DOHH2 (cell line): ENCODE measurements at regions not wholly inside any gene's neighbourhood (a gene's known extent, or its start where the extent isn't known, plus 50 kb on each side); places are given as distances from the start of the nearest gene placed in this dataset.

Experiments used
- H3F3A ChIP-seq: fragments of 200-600 bp; sonication (generic), shearing (Covaris generic); 2 replicates; pipeline ENCODE4 v1.6.0; 2016; ENCODE audit warnings: antibody characterized with exemption, mild to moderate bottlenecking; ENCODE audit not compliant: control insufficient read depth, insufficient read depth
- H3K27ac ChIP-seq: fragments of 200-600 bp; sonication (generic); 2 replicates; pipeline ENCODE4 v1.5.1; 2014; ENCODE audit warnings: low read depth, mild to moderate bottlenecking, low read length, moderate library complexity
- H3K27me3 ChIP-seq: fragments of 200-600 bp; sonication (generic); 2 replicates; pipeline ENCODE4 v1.6.1; 2014; ENCODE audit warnings: mild to moderate bottlenecking, low read length, mixed read lengths; ENCODE audit not compliant: control insufficient read depth
- H3K36me3 ChIP-seq: fragments of 200-600 bp; sonication (generic); 2 replicates; pipeline ENCODE4 v1.6.1; 2014; ENCODE audit warnings: mild to moderate bottlenecking, low read length, moderate library complexity, mixed read lengths; ENCODE audit not compliant: control insufficient read depth
- H3K4me1 ChIP-seq: fragments of 200-600 bp; sonication (generic); 2 replicates; pipeline ENCODE4 v1.6.1; 2014; ENCODE audit warnings: mild to moderate bottlenecking, low read length, mixed read lengths; ENCODE audit not compliant: control insufficient read depth
- H3K4me2 ChIP-seq: fragments of 200-600 bp; sonication (generic); 2 replicates; pipeline ENCODE4 v1.6.0; 2014; ENCODE audit warnings: mild to moderate bottlenecking, low read length, moderate library complexity
- H3K4me3 ChIP-seq: fragments of 200-600 bp; sonication (generic); 2 replicates; pipeline ENCODE4 v1.5.1; 2014; ENCODE audit warnings: mild to moderate bottlenecking, low read length, mixed read lengths
- H3K79me2 ChIP-seq: fragments of 200-600 bp; sonication (generic); 2 replicates; pipeline ENCODE4 v1.6.1; 2014; ENCODE audit warnings: mild to moderate bottlenecking, low read length, mixed read lengths; ENCODE audit not compliant: control insufficient read depth
- H3K9me2 ChIP-seq: fragments of 200-600 bp; sonication (generic); replicated peaks from 2 replicates; pipeline ENCODE4 v1.6.1; 2014; ENCODE audit warnings: mild to moderate bottlenecking, low read length, mixed read lengths; ENCODE audit not compliant: control insufficient read depth
- H3K9me3 ChIP-seq: fragments of 200-600 bp; sonication (generic); 2 replicates; pipeline ENCODE4 v1.6.1; 2014; ENCODE audit warnings: antibody characterized with exemption, low read length, mixed read lengths; ENCODE audit not compliant: control insufficient read depth, insufficient read depth
- H4K20me1 ChIP-seq: fragments of 200-600 bp; sonication (generic); 2 replicates; pipeline ENCODE4 v1.6.0; 2014; ENCODE audit warnings: low read depth, mild to moderate bottlenecking, antibody characterized with exemption, low read length, moderate library complexity; ENCODE audit not compliant: control insufficient read depth, insufficient read depth
- CTCF ChIP-seq: fragments of 200-600 bp; sonication (generic); IDR thresholded peaks from one replicate; pipeline ENCODE4 v1.5.1; 2014; ENCODE audit warnings: antibody characterized with exemption, mild to moderate bottlenecking, low read depth, low read length; ENCODE audit not compliant: poor library complexity, severe bottlenecking
- EZH2phosphoT487 ChIP-seq: fragments of 200-600 bp; sonication (generic); IDR thresholded peaks from 2 replicates; pipeline ENCODE4 v1.6.1; 2017; ENCODE audit warnings: borderline replicate concordance, mild to moderate bottlenecking, antibody characterized with exemption, low read length, moderate library complexity, mixed read lengths

GRCh38 chr3:99330924-99331532, 307.4 kb upstream of the COL8A1 start:
- Histone ChIP-seq H3K79me2 (no peaks in the 10 kb centered on the region), H3K9me3 (no peaks in the 10 kb centered on the region), H3K4me1 (no peaks in the 10 kb centered on the region), H3K4me3 (no peak overlapping the region), H3K9me2 (no peaks in the 10 kb centered on the region), H3F3A (no peaks in the 10 kb centered on the region), H3K27ac (no peak overlapping the region), H3K27me3 (no peaks in the 10 kb centered on the region), H3K4me2 (no peak overlapping the region), H3K36me3 (no peaks in the 10 kb centered on the region), H4K20me1 (no peaks in the 10 kb centered on the region)
- TF ChIP-seq CTCF (no peak), EZH2phosphoT487 (no peak)

GRCh38 chr3:99330281-99330680, 308.1 kb upstream of the COL8A1 start:
- H3K4me3 ChIP-seq, result no peak overlapping the region
- H3K9me2 ChIP-seq, result no peaks in the 10 kb centered on the region
- no peaks in the 10 kb centered on the region for H3F3A ChIP-seq
- H3K9me3 ChIP-seq, result no peaks in the 10 kb centered on the region
- no peak for TF ChIP-seq CTCF
- no peak for TF ChIP-seq EZH2phosphoT487
- no peak overlapping the region for H3K27ac ChIP-seq
- no peaks in the 10 kb centered on the region for H4K20me1 ChIP-seq
- no peaks in the 10 kb centered on the region for H3K27me3 ChIP-seq
- H3K36me3 ChIP-seq, result no peaks in the 10 kb centered on the region
- no peak overlapping the region for H3K4me2 ChIP-seq
- no peaks in the 10 kb centered on the region for H3K79me2 ChIP-seq
- no peaks in the 10 kb centered on the region for H3K4me1 ChIP-seq

GRCh38 chr3:99325402-99325801, 313.0 kb upstream of the COL8A1 start:
- H3K4me1 ChIP-seq, result no peaks in the 10 kb centered on the region
- H3K27me3 ChIP-seq, result no peaks in the 10 kb centered on the region
- no peaks in the 10 kb centered on the region for H3K79me2 ChIP-seq
- H3K27ac ChIP-seq, result no peak overlapping the region
- no peaks in the 10 kb centered on the region for H3K36me3 ChIP-seq
- no peaks in the 10 kb centered on the region for H3K9me3 ChIP-seq
- H3K4me2 ChIP-seq, result no peak overlapping the region
- TF ChIP-seq CTCF (no peak), EZH2phosphoT487 (no peak)
- no peaks in the 10 kb centered on the region for H3K9me2 ChIP-seq
- H3K4me3 ChIP-seq, result no peak overlapping the region
- H4K20me1 ChIP-seq, result no peaks in the 10 kb centered on the region
- no peaks in the 10 kb centered on the region for H3F3A ChIP-seq
